Astrocyte of the cerebellum (primary cell): ENCODE measurements at regions not wholly inside any gene's neighbourhood (a gene's known extent, or its start where the extent isn't known, plus 50 kb on each side); places are given as distances from the start of the nearest gene placed in this dataset.
A peak's percentile ranks its signal among the peaks of the same experiment; 100 is the strongest.

Experiments used
- DNase-seq: peaks from one replicate; pipeline ENCODE4 v3.0.0-alpha.2; 2011; ENCODE audit warnings: low read depth
- H3K4me3 ChIP-seq: 2 replicates; pipeline ENCODE4 v1.5.1; 2011; ENCODE audit warnings: mild to moderate bottlenecking, low read depth, low read length, moderate library complexity
- CTCF ChIP-seq: IDR thresholded peaks from 2 replicates; pipeline ENCODE4 v1.5.1; 2012; ENCODE audit warnings: low read length, low read depth, moderate library complexity, mild to moderate bottlenecking; ENCODE audit errors: missing control alignments
- in situ Hi-C: cut with HindIII; loops from 2 replicates; pipeline ENCODE4 v1.10.0; 2017; ENCODE audit warnings: low sequenced_read_pairs

GRCh38 chr6:23002044-23002619 lies 432.8 kb downstream of the HDGFL1 start:
- H3K4me3 ChIP-seq: no peak overlapping the region
- no peak for DNase-seq
- in situ Hi-C loops: no loop called here
- no peak for TF ChIP-seq CTCF

GRCh38 chr6:23003671-23004467 lies 434.5 kb downstream of the HDGFL1 start:
- TF ChIP-seq CTCF: no peak
- H3K4me3 ChIP-seq: no peak overlapping the region
- peak; percentile 1 for DNase-seq
- in situ Hi-C loops: no loop called here

GRCh38 chr6:23006656-23007055 lies 437.3 kb downstream of the HDGFL1 start:
- no peak overlapping the region for H3K4me3 ChIP-seq
- no peak for DNase-seq
- in situ Hi-C loops: no loop called here
- TF ChIP-seq CTCF: no peak

GRCh38 chr6:23011615-23012014 lies 442.2 kb downstream of the HDGFL1 start:
- no peak overlapping the region for H3K4me3 ChIP-seq
- TF ChIP-seq CTCF: no peak
- in situ Hi-C loops: no loop called here
- no peak for DNase-seq

- no peak for TF ChIP-seq CTCF
- DNase-seq: peak; percentile 39
- in situ Hi-C loops: no loop called here
- H3K4me3 ChIP-seq: no peak overlapping the region
These were observed 444.4 kb downstream of the HDGFL1 start for GRCh38 chr6:23013776-23014175.

- in situ Hi-C loops: no loop called here
- H3K4me3 ChIP-seq: no peak overlapping the region
- DNase-seq: no peak
- TF ChIP-seq CTCF: no peak
These were observed 447.3 kb downstream of the HDGFL1 start for GRCh38 chr6:23016696-23017095.
